ENCODE measurements at regions not wholly inside any gene's neighbourhood (a gene's known extent, or its start where the extent isn't known, plus 50 kb on each side); places are given as distances from the start of the nearest gene placed in this dataset.
A peak's percentile ranks its signal among the peaks of the same experiment; 100 is the strongest.
"Not testable (repeated sequence)": the region's sequence is repeated elsewhere in the genome, so short reads cannot be mapped to it uniquely, and the experiment has no call there.

DNA sequence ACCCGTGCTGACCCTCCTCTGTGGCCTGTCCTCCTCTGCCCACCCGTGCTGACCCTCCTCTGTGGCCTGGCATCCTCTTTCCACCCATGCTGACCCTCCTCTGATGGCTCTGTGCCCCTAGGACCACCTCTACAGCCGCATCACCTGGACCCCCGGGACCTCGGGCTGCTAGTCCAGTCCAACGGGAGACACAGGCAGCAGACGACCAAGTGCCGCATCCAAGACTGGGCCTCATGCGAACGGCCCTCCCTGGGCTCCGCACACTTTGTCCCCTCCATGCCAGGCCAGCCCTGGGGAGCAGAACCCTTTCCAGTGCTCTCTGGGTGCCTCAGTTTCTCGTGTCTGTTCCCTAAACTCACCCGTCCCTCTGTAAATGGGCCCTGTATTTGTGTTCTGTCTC, 107.2 kb upstream of the RNF32 start:
- H3K4me3 ChIP-seq (ENCODE audit: low read length) = no peak overlapping the region
- no peak overlapping the region for H3K27ac ChIP-seq (ENCODE audit: low read length)
- H3K36me3 ChIP-seq (ENCODE audit: control insufficient read depth, insufficient read depth, low read length) = no peaks in the 10 kb centered on the region
- WGBS (ENCODE audit: insufficient coverage, low lambda C conversion rate) = no CpG with 5 or more reads among the region's 13 CpGs
- H3K27me3 ChIP-seq (ENCODE audit: control insufficient read depth, insufficient read depth, low read length) = no peaks in the 10 kb centered on the region
- H3K9me3 ChIP-seq (ENCODE audit: control insufficient read depth, low read depth, low read length) = no peaks in the 10 kb centered on the region
- H3K4me1 ChIP-seq (ENCODE audit: control insufficient read depth, insufficient read depth, low read length) = peaks cover under 1% of the 10 kb centered on the region
- no peak for DNase-seq

DNA sequence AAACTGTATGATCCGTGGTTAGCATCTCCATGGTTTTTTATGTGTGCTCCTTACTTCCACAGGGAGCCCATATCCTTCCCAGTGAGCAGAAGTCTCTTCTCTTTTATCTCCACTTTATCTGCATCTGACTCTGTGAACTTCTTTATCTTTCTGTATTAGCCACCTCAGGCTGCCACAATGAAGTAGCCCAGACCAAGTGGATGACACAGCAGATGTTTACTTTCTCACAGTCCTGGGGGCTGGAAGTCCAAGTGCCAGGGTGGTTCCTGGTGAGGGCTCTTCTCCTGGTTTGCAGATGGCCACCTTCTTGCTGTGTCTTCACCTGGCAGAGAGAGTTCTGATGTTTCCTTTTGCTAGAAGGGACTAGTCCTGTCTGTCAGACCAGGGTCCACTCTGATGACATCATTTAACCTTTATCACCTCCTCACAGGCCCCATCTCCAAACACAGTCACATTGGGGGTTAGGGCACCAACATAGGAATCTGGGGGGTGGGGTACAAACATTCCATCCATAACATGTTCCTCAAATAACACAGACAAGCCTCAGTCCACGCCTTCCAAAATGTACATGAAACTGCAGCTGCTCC, 108.5 kb upstream of the RNF32 start:
- no peaks in the 10 kb centered on the region for H3K27me3 ChIP-seq (ENCODE audit: control insufficient read depth, insufficient read depth, low read length)
- H3K36me3 ChIP-seq (ENCODE audit: control insufficient read depth, insufficient read depth, low read length) = no peaks in the 10 kb centered on the region
- WGBS (ENCODE audit: insufficient coverage, low lambda C conversion rate) = no CpG with 5 or more reads among the region's 2 CpGs
- peaks cover 9% of the 10 kb centered on the region for H3K4me1 ChIP-seq (ENCODE audit: control insufficient read depth, insufficient read depth, low read length)
- H3K9me3 ChIP-seq (ENCODE audit: control insufficient read depth, low read depth, low read length) = no peaks in the 10 kb centered on the region
- no peak for DNase-seq
- H3K27ac ChIP-seq (ENCODE audit: low read length) = no peak overlapping the region
- H3K4me3 ChIP-seq (ENCODE audit: low read length) = no peak overlapping the region

DNA sequence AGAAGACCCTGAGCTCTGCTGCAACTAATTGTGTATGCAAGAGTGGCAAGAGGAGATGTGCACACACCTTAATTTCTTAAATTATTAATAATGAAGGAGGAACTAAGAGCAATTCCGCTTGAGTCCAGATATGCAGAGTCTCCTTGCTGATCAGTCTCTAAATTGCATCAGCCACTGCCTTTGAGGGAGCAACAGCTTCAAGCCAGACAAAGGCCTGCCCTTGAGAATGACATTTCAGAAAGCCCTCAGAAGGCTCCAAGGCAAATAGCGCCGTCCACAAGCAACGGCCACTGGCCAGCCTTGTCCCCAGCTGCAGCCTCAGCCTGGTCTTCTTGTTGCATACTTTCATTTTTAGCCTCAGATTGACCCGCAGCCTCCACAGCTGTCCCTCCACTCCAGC, 110.6 kb upstream of the RNF32 start:
- Histone ChIP-seq H3K4me1 (ENCODE audit: control insufficient read depth, insufficient read depth, low read length) (peaks cover 22% of the 10 kb centered on the region), H3K9me3 (ENCODE audit: control insufficient read depth, low read depth, low read length) (no peaks in the 10 kb centered on the region), H3K36me3 (ENCODE audit: control insufficient read depth, insufficient read depth, low read length) (no peaks in the 10 kb centered on the region), H3K27ac (ENCODE audit: low read length) (no peak overlapping the region), H3K27me3 (ENCODE audit: control insufficient read depth, insufficient read depth, low read length) (no peaks in the 10 kb centered on the region), H3K4me3 (ENCODE audit: low read length) (no peak overlapping the region)
- WGBS (ENCODE audit: insufficient coverage, low lambda C conversion rate) = no CpG with 5 or more reads among the region's 5 CpGs
- no peak for DNase-seq

- DNase-seq = peak; percentile 92 to 97
These were observed 113.1 kb upstream of the RNF32 start for GRCh38 chr7:156527458-156527890.

DNA sequence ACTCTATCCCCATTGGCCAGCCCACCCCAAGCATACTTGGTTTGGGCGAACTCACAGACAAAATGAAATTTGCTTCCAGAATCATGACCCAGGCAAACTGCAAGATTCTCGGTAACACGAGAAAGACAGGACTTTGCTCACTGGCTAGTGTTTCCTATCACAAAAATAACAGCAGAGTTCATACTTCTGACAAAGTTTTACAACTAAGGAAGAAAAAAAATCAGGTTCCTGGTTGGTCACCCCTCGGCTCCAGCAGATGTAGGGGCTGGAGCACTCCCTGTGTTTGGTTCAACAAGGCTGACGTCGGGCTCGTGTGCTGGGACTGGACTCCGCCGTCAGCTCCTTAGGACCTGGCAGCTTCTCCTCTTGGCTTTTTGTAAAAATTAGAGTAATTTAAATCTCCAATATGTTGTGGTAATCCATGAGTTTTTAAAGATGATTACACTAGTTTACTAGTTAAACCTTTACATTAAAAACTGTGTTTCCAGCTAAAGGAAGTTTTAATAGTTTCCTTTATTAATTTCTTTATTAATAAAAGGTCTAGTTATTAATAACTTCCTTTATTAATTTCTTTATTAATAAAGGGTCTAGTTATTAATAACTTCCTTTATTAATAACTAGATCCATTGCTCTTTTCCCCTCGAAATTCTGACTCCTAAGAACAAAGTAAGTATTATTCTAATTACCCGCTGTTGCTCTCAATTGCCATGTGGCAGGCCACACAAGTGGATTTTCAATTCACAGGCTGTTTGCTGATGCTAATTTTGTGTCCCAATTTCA, 115.6 kb upstream of the RNF32 start:
- Histone ChIP-seq H3K9me3 (ENCODE audit: control insufficient read depth, low read depth, low read length) (peaks cover 10% of the 10 kb centered on the region), H3K27ac (ENCODE audit: low read length) (peak overlapping the region; percentile 87)
- DNase-seq = peak; percentile 67 to 89

More at GRCh38 chr7:156527458-156527890, 113.1 kb upstream of the RNF32 start:
- H3K27me3 ChIP-seq (ENCODE audit: control insufficient read depth, insufficient read depth, low read length) = no peaks in the 10 kb centered on the region
- no peak overlapping the region for H3K4me3 ChIP-seq (ENCODE audit: low read length)
- peaks cover 10% of the 10 kb centered on the region for H3K9me3 ChIP-seq (ENCODE audit: control insufficient read depth, low read depth, low read length)
- 0% methylated on average over 1 of the region's 4 CpGs for WGBS (ENCODE audit: insufficient coverage, low lambda C conversion rate)
- H3K4me1 ChIP-seq (ENCODE audit: control insufficient read depth, insufficient read depth, low read length) = peaks cover 28% of the 10 kb centered on the region
- H3K27ac ChIP-seq (ENCODE audit: low read length) = peak overlapping the region; percentile 93
- H3K36me3 ChIP-seq (ENCODE audit: control insufficient read depth, insufficient read depth, low read length) = no peaks in the 10 kb centered on the region

GRCh38 chr7:156523447-156524048, 117.0 kb upstream of the RNF32 start:
- Histone ChIP-seq H3K27ac (ENCODE audit: low read length) (no peak overlapping the region), H3K27me3 (ENCODE audit: control insufficient read depth, insufficient read depth, low read length) (no peaks in the 10 kb centered on the region), H3K4me1 (ENCODE audit: control insufficient read depth, insufficient read depth, low read length) (peaks cover 28% of the 10 kb centered on the region), H3K9me3 (ENCODE audit: control insufficient read depth, low read depth, low read length) (peaks cover 14% of the 10 kb centered on the region), H3K4me3 (ENCODE audit: low read length) (no peak overlapping the region), H3K36me3 (ENCODE audit: control insufficient read depth, insufficient read depth, low read length) (no peaks in the 10 kb centered on the region)
- 90% methylated on average over 2 of the region's 24 CpGs for WGBS (ENCODE audit: insufficient coverage, low lambda C conversion rate)
- no peak for DNase-seq

More for the DNA sequence above, 115.6 kb upstream of the RNF32 start:
- 69% methylated on average over 2 of the region's 11 CpGs for WGBS (ENCODE audit: insufficient coverage, low lambda C conversion rate)
- no peaks in the 10 kb centered on the region for H3K27me3 ChIP-seq (ENCODE audit: control insufficient read depth, insufficient read depth, low read length)
- H3K4me1 ChIP-seq (ENCODE audit: control insufficient read depth, insufficient read depth, low read length) = peaks cover 28% of the 10 kb centered on the region
- no peaks in the 10 kb centered on the region for H3K36me3 ChIP-seq (ENCODE audit: control insufficient read depth, insufficient read depth, low read length)
- no peak overlapping the region for H3K4me3 ChIP-seq (ENCODE audit: low read length)

GRCh38 chr7:156522801-156523200, 117.8 kb upstream of the RNF32 start:
- no peak for DNase-seq
- no CpG with 5 or more reads among the region's 17 CpGs for WGBS (ENCODE audit: insufficient coverage, low lambda C conversion rate)
- no peaks in the 10 kb centered on the region for H3K27me3 ChIP-seq (ENCODE audit: control insufficient read depth, insufficient read depth, low read length)

DNA sequence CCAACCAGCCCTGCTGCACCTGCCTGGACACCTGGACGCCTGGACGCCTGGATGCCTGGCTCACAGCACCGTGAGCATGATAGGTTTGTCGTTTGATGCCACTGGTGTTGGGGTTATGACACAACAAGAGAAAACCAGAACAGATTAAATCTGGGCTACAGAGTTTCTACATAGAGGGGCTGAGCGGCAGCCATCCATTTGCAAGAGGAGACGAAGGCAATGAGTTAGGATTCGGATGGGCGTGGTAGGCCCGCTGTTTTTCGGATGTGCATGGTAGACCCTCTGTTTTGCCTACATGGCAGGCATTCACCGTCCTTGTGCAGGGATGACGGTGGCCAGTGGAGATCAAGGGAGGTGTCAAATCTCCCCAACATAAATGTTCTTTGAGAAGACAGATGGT, 121.5 kb upstream of the RNF32 start:
- H3K27me3 ChIP-seq (ENCODE audit: control insufficient read depth, insufficient read depth, low read length) = no peaks in the 10 kb centered on the region
- no peaks in the 10 kb centered on the region for H3K36me3 ChIP-seq (ENCODE audit: control insufficient read depth, insufficient read depth, low read length)
- no peak overlapping the region for H3K27ac ChIP-seq (ENCODE audit: low read length)
- no peak for DNase-seq
- peaks cover 16% of the 10 kb centered on the region for H3K4me1 ChIP-seq (ENCODE audit: control insufficient read depth, insufficient read depth, low read length)
- WGBS (ENCODE audit: insufficient coverage, low lambda C conversion rate) = no CpG with 5 or more reads among the region's 12 CpGs
- no peak overlapping the region for H3K4me3 ChIP-seq (ENCODE audit: low read length)
- H3K9me3 ChIP-seq (ENCODE audit: control insufficient read depth, low read depth, low read length) = peaks cover 22% of the 10 kb centered on the region

More at GRCh38 chr7:156522801-156523200, 117.8 kb upstream of the RNF32 start:
- Histone ChIP-seq H3K27ac (ENCODE audit: low read length) (no peak overlapping the region), H3K36me3 (ENCODE audit: control insufficient read depth, insufficient read depth, low read length) (no peaks in the 10 kb centered on the region), H3K4me1 (ENCODE audit: control insufficient read depth, insufficient read depth, low read length) (peaks cover 22% of the 10 kb centered on the region), H3K9me3 (ENCODE audit: control insufficient read depth, low read depth, low read length) (peaks cover 19% of the 10 kb centered on the region), H3K4me3 (ENCODE audit: low read length) (no peak overlapping the region)

GRCh38 chr7:156518466-156518865, 122.1 kb upstream of the RNF32 start:
- WGBS (ENCODE audit: insufficient coverage, low lambda C conversion rate) = no CpG with 5 or more reads among the region's 7 CpGs
- H3K27ac ChIP-seq (ENCODE audit: low read length) = no peak overlapping the region
- H3K9me3 ChIP-seq (ENCODE audit: control insufficient read depth, low read depth, low read length) = peaks cover 18% of the 10 kb centered on the region
- no peak overlapping the region for H3K4me3 ChIP-seq (ENCODE audit: low read length)
- no peaks in the 10 kb centered on the region for H3K27me3 ChIP-seq (ENCODE audit: control insufficient read depth, insufficient read depth, low read length)
- peaks cover 16% of the 10 kb centered on the region for H3K4me1 ChIP-seq (ENCODE audit: control insufficient read depth, insufficient read depth, low read length)
- DNase-seq = no peak
- H3K36me3 ChIP-seq (ENCODE audit: control insufficient read depth, insufficient read depth, low read length) = no peaks in the 10 kb centered on the region

- not testable (repeated sequence) for DNase-seq; H3K27ac ChIP-seq (ENCODE audit: low read length); H3K36me3 ChIP-seq (ENCODE audit: control insufficient read depth, insufficient read depth, low read length); H3K27me3 ChIP-seq (ENCODE audit: control insufficient read depth, insufficient read depth, low read length); H3K4me3 ChIP-seq (ENCODE audit: low read length)
- peaks cover 16% of the 10 kb centered on the region for H3K4me1 ChIP-seq (ENCODE audit: control insufficient read depth, insufficient read depth, low read length)
- peaks cover 15% of the 10 kb centered on the region for H3K9me3 ChIP-seq (ENCODE audit: control insufficient read depth, low read depth, low read length)
- WGBS (ENCODE audit: insufficient coverage, low lambda C conversion rate) = no CpG with 5 or more reads among the region's 8 CpGs
These were observed 122.7 kb upstream of the RNF32 start for GRCh38 chr7:156517858-156518257.
